ENCODE measurements at regions not wholly inside any gene's neighbourhood (a gene's known extent, or its start where the extent isn't known, plus 50 kb on each side); places are given as distances from the start of the nearest gene placed in this dataset.

DNA sequence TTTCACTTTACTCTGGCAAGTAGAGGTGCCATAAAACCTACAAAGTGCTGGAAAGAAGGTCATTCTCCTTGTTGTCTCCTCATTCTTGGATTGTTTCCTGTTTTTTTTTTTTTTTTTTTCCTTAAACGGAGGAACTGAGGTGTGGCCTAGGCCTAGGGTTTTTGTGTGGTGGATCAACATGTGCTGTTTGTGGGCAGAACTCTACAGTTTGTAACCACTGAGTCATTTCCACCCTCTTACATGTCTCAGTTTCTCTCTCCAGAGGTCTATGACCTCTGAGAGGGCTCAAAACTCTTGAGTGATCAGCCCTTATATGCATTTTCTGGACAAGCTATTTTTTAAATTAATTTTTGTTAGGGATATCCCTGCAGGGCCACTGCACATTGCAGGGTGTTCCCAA, 296.0 kb downstream of the PPP1R3A start:
- TF ChIP-seq POLR2A (IDR thresholded peaks at IDR 0.05) (no peak), CTCF (IDR thresholded peaks at IDR 0.05) (no peak)
